GM21737 (cell line): ENCODE measurements at regions not wholly inside any gene's neighbourhood (a gene's known extent, or its start where the extent isn't known, plus 50 kb on each side); places are given as distances from the start of the nearest gene placed in this dataset.
"Not testable (repeated sequence)": the region's sequence is repeated elsewhere in the genome, so short reads cannot be mapped to it uniquely, and the experiment has no call there.

Experiments
- ATAC-seq: cut with Tn5 transposase; IDR thresholded peaks from one replicate; pipeline ENCODE4 v1.9.1; 2021; ENCODE audit warnings: mild to moderate bottlenecking, moderate library complexity; ENCODE audit not compliant: unreplicated experiment

DNA sequence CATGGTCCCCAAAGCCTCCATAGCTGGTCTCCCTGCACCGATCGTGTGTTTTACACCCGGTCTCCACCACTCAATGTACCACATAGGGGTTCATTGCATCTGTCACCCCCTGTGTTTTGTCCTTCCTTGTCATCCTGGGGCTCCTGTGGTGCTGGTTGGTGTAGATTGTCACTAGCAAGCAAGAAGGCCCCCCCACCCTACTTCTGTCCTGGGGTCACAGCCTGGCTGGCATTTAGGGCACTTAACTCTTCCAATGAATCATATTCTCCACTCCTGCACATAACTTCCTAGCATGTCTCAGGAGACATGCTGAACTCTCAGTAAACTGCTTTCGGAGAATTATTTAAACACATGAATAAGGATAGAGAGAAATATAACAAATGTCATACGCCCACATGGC, 161.4 kb downstream of the BCL2L11 start:
- ATAC-seq: not testable (repeated sequence)

DNA sequence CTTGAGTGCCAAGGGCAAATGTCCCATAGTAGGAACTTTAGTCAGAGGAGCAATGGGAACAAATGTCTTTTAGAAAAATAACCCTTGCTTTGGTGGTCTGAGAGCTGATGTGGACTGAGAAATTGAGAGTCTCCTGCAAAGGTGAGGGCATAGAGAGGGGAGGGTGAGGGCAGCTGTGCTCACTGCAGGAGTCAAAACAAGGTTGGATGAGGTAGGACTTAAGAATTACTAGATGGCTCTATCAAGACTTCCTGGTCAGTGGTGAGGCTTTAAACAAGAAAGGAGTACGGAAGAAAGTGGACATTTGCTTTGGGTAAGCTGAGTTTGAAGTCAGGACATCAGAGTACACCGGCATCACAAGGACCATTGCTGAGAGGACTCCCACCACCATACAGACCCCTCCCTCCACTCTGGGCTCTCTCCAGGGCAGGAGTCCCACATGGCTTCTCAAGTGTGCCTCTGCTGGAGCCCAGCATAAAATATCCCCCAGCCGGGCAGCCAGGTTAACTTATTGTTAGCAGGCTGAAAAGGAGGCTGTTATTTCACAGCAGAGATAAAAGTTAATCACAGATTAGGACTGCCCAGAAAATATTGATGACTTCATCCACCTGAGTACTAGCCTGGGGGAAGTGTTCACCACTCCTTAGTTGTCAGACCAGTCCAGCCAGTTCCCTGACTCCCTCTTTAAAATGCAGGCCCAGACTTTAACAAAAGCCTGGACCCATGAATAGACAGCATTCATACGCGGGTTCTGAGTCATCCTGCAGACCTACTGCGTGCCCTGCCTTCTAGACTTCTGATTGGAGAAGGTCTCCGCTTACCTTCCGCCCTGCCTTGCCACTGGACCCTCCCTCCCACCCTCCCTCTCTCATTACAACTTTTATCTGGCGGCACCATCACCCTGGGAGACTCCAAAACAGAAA, 167.2 kb downstream of the BCL2L11 start:
- ATAC-seq: not testable (repeated sequence)

DNA sequence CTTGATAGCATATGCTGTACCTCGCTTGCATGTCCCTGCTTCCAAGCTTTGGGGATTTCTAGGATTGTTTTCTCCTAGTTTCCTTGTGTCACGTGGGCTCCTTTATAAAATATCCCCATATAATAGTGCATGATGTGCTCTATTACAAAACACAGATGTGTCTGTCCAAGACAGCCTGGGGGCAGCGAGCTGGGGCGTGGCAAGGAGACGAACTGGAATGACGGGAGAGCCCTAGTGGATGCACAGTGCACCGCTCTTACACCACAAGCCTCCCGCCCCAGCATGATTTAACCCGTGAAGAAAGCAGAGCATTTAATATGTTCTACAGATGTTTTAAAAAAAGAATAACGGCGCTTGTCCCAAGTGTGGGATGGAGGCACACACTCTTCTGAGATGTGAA, 169.7 kb downstream of the BCL2L11 start:
- not testable (repeated sequence) for ATAC-seq

DNA sequence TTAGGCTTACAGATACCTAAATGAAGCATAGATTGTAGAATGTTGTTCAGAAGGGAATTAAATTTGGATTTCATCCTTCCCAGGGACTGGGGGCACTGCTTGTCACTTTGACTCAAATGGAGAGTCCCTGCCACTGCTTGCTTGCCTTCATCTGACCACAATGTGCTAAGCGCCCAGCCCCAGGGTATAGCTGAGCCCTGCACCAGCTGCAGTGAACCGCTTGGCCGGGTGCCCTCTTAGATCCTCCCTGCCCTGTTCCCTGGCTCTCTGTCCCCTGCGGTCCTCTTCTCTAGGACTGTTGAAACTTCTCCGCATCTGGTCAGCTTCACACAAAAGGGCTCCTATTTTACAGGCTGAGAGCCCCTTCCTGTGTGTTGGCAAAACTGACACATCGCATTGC, 170.9 kb downstream of the BCL2L11 start:
- not testable (repeated sequence) for ATAC-seq

DNA sequence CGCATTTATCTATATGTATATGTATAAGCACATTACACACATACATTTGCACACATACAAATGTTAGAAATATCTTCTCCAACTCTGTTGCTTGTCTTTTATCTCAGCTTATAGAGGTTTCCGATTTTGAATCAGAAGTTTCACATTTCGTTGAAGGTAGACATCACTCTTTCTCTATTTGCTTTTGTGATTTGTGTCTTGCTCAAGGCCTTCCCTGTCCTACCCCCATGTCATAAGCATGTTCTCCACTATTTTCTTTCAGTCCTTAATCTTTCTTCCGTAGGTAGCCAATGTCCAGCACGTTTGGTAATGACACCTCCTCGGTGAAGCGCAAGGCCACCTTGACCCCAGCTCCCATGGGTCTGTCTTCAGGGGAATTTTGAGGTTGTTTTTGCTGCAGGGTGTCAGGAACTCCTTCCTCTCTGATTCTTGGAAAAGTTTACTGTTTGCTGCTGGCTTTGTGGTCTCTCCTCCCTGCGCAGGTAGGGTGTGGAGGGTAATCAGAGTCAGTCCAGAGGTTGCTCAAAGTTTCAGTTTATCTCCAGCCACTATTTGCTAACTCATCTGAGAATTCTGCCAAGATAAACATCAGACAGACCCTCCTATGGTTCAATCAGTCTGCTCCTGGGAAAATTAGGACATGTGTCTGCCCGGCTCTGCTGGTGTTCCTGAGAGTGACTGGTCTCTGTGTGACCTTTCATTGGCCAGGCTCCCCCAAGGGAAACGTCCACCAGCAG, 171.7 kb downstream of the BCL2L11 start:
- ATAC-seq: not testable (repeated sequence)

DNA sequence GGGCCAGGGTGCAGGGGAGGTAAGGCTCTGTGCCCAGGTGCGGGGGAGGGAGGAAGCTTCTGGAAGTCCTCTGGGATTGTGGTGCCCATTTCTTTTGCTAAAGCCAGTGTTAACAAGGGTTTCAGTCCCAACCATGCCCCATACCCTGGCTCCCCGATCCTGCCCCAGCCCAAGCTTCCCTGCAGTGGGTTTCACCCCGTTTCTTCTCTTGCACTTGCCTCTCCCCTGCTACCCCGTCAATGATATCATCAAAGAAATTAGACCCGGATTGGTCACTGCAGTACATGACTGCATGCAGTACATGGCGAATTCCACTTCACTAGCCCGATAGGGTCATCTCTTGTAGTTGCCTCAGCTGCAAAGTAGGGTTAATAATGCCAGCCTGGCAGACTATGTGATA, 174.0 kb downstream of the BCL2L11 start:
- ATAC-seq: not testable (repeated sequence)

DNA sequence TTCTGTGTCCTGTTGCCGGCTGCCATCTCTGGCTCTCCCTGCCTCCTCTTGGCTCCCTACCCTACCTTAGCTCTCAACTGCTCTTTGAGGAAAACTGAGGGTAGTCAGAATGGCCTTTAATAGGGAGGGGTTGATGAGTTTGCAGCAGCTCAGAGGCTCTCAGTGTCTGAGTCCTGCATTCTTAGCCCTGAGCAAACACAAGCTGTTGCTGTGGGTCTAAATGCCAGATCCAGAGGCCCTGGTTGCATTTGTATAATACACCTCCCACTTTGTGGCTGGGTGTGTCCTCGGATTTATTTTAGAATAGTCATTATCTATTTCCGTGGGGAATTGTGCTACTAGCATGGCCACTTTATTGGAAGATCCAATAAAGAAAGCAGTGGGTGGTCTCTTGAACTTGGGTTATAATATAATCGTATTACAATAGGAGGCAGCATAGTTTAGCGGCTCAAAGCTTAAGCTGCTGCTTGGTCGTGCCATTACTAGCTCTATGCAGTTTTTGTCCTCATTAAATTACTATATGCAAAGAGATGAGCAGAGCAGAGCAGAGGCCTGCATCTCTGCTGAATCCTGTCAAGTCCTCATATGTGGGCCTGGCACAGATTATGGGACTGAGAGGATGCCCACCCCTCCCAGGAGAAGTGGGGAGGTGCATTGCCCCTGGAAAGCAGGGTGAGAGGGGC, 175.5 kb downstream of the BCL2L11 start:
- not testable (repeated sequence) for ATAC-seq

DNA sequence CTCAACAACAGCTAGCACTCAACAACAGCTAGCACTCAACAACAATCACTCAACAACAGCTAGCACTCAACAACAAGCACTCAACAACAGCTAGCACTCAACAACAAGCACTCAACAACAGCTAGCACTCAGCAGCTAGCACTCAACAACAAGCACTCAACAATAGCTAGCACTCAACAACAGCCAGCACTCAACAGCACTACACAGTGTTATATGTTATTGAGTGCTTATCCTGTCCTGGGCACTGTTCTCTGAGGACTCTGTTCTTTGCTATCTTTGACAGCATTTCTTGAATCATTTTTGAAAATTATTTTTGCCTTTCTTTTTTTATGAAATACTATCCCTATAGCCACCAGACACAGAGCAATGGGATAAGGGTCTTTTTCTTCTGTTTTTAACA, 176.4 kb downstream of the BCL2L11 start:
- not testable (repeated sequence) for ATAC-seq

DNA sequence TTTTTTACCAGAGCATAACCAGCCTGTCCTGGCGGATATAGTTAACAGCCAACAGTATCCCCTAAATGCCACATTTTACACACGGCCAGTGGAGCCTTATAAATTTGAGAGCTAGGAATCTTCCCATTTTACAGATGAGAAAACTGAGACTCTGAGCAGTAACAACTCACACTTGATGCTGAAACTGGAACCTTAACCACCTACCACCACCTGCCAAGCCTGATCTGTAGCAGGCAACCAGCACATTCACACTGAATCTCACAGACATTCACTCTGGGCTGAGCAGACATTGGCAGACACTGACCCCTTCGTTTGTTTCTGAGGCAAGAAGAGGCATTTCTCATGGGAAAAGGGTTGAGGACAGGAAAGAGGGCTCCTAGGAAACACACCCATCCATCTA, 178.2 kb downstream of the BCL2L11 start:
- ATAC-seq: not testable (repeated sequence)

DNA sequence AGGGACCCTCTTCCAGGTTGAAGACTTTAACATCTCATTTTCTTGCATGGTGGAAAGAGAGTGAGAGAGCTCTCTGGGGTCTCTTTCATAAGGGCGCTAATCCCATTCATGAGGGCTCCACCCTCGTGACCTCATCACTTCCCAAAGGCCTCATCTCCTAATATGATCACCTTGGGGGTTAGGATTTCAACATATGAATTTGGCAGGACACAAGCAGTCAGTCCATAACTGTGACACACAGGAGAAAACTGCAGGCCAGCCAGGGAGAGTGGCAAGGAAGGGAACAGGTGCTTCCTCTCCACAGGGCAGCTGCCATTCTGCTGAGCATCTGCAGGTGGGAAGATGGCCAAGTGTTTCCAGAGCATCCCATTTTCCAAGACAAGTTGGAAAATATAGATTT, 178.9 kb downstream of the BCL2L11 start:
- ATAC-seq: not testable (repeated sequence)

DNA sequence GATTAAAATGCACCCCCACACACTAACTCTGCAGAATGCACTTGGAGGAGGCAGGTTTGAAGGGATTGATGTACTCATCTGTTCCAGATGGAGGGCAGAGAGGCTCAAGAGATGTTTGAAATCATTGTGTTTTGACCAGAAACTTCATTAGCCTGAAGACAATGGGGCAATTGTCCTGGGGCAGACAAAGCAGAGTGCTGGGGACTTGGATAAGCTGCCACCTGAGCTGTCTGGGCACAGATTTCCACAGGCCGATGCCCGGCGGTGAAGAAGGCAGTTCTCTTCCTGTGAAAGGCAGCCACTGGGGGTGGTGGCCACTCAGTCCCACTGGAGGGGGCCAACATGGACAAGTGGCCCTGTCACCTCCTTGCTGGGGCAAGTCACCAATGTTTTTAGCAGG, 181.0 kb downstream of the BCL2L11 start:
- not testable (repeated sequence) for ATAC-seq

DNA sequence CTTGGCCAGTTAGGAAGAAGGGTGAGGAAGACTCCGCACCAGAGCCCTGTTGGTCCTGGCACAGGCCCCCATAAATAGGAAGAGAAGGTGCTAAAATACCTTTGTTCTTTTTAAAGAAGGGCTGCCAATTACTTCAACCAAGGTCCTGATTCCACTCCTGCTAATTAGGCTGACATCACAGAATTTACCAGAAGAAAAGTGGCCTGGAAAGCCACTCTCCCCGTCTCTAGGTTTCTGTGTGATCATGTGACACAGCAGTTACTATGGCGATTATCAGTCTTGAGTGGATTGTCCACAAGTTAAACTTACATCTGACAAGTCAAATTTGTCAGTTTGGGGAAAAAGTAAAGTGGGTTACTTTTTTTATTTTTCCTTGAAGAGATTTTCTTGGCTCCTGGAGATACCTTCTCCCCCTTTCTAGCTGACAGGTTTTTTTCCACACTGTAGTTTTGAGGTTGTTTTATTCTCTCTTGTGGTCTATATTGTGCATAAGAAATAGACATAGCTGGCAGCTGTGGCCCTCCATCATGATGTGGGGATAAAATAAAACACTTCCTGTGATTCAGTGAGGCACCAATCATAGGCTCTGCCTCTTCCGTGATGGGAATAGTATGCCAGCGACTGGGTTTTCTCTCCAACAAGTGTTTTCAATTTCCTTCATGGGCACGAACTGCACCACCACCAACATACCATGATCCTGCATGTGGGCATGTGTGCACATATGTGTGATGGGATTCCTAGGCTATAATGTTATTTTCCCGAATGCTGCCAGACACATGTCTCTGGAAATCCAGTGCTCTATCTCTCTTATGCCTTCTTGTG, 181.9 kb downstream of the BCL2L11 start:
- not testable (repeated sequence) for ATAC-seq

DNA sequence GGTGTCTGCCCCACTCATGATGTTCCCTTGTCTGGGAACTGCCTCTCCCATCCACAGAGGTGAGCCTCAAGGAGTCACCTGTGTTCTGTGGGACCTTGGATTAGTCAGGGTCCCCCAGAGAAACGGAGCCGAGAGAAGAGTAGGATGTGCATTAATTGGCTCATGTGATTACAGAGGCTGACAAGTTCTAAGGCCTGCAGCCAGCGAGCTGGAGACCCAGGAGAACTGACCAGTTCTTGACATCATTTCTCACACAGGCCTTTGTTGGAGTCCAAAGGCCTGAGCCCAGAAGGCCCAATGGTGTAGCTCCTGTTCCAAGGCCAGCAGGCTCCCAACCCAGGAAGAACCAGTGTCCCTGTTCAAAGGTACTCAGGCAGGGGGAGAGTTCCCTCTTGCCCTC, 186.6 kb downstream of the BCL2L11 start:
- ATAC-seq: not testable (repeated sequence)

DNA sequence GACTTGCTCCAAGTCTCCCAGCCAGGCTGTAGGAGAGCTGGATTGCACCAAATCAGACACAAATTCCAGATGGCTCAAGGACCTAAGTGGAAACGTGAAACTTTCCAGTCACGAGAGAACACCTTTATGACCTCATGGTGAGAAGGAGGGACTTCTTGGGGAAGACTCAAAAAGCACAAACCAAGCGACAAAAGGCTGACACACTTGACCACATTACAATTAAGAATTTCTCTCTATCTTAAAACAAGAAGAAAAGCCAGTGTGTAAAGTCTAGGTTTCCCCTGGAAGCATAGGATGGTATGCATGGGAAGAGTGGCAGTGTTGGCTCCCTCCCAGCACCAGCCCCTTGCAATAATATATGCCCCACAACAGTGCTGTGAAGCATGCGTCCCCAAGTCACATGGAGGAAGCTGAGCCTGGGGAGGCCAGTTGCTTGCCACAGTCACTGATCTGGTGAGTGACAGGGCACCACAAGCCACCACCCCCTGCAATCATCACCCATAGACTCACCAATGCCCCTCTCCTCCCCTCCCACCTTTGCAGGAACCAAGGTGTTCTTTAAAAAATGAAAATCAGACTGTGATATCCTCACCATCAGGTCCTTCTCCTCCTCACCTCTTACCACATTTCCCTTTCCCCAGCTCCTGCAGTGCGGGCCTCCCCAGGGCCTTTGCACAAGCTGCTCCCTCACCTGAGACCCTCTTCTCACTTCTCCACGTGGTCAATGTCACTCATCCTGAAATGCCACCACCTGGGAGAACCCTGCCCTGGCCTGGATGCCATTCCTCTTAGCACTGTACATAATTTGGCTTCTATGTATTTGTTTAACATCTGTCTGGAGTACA, 188.7 kb downstream of the BCL2L11 start:
- not testable (repeated sequence) for ATAC-seq

DNA sequence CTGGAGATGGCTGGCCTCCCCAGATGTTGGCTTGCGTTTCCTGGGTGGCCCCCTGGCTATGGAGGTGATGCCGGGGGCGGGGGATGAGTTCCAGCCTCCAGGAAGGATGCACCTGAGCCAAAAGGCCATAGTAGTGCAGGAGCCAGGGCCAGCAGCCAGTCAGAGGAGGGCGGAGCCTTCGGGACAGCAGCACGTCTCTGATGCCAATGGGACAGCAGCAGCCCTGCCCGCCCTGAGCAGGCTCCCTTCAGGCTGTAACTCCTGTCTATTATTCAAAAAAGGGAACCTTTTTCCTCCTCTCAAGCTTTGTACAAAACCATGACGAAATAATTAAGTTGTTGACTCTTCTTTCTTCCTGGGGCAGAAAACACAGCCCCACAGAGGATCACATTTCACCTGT, 189.7 kb downstream of the BCL2L11 start:
- not testable (repeated sequence) for ATAC-seq

DNA sequence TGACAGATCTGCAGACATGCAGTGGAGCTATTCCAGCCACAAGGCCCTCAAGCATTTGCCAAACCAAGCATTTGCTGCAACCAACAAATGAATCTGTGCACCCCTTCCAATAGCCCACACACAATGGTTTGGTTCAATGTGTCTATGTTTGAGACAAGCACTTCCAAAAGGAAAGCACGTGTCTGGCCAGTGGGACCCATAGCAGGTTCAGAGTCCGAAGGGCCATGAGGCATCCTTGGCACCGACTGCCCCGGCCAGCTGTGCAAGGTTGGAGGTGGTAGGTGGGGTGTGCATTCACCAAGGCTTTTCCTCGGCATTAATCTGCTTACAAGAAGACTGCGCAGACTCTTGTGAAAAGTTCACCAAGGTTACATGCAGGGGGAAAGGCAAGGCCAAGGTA, 190.9 kb downstream of the BCL2L11 start:
- ATAC-seq: not testable (repeated sequence)

DNA sequence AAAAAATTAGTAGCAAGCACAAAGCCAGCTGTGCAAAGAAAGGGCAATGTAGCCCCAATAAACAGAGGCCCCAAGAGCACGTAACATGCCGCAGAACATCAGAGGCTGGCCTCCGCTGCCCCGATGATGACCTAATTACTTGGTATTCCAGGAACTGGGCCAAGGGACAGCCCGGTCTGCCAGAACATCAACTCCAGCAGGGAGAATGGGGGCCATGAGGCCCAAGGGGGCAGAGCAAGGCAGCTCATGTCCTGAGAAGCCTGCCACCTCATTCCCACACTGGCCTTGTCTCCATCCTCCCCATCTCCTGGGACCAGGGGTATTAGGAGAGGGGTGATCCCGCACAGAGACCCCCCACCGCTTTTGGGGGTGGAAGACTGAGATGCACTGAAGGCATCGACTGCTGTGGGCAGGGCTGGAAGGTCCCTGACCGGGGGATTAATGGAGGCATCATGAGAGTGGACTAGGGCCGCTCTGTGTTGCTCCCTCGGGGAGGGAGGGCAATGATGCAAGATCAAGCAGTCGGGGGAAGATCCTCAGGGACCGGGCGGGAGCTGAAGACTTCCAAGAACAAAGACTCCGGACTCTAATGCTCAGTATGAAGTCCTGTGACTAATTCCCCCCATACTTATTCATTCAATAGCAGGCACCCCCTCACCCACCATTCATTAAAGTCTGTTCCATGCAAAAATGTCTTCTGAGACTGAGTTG, 192.3 kb downstream of the BCL2L11 start:
- ATAC-seq: not testable (repeated sequence)

DNA sequence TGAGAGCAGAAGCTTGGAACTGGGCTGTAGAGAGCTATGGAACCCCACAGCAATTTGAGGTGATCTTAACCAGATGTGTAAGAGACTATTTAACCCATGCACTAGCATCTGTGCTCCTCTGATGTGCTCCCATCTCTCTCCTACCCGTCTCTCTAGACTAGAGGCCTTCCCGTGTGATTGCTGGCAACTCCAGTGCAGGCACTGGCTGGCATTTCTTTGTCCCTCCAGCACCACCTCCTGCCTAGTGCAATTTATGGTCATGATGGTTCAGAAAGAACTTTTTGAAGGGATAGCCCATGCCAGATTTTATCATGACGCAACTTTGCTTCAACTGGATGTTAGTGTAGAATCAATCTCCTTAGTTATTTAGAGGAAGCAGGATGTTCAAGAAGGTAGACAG, 193.0 kb downstream of the BCL2L11 start:
- not testable (repeated sequence) for ATAC-seq
